LNCAP (cell line): ENCODE measurements at regions not wholly inside any gene's neighbourhood (a gene's known extent, or its start where the extent isn't known, plus 50 kb on each side); places are given as distances from the start of the nearest gene placed in this dataset.

Experiments
- CTCF ChIP-seq: fragments of 450-650 bp; IDR thresholded peaks from 2 replicates; pipeline ENCODE4 v1.5.1; 2017; ENCODE audit warnings: mild to moderate bottlenecking

GRCh38 chr15:26231096-26231495 is 368.0 kb upstream of the ATP10A start:
- no peak for TF ChIP-seq CTCF

GRCh38 chr15:26224266-26224665 is 361.1 kb upstream of the ATP10A start:
- TF ChIP-seq CTCF: no peak

DNA sequence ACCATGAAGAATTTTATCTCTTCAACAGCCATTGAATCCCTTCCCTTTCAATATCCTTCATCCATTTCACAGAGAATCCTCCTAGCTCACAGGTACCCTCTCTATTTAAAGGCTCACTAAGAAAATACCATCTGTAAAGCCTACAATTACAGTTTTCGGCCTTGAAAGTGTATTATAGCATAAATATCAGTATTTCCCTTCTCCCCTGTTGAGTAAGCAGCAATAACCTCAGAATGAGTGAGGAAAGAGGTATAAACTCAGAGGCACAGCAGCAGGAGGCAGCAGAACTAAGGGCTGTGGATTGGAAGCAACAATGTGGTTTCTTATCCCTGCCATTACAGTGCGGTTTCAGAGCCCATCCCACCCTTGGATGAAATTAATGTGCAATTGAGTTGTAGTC is 360.6 kb upstream of the ATP10A start:
- TF ChIP-seq CTCF: no peak

GRCh38 chr15:26222781-26223180 is 359.7 kb upstream of the ATP10A start:
- no peak for TF ChIP-seq CTCF

GRCh38 chr15:26214290-26214689 is 351.2 kb upstream of the ATP10A start:
- TF ChIP-seq CTCF: no peak

GRCh38 chr15:26213427-26213826 is 350.3 kb upstream of the ATP10A start:
- no peak for TF ChIP-seq CTCF

GRCh38 chr15:26212109-26212508 is 349.0 kb upstream of the ATP10A start:
- no peak for TF ChIP-seq CTCF

- TF ChIP-seq CTCF: no peak
These were observed 347.9 kb upstream of the ATP10A start for GRCh38 chr15:26210980-26211379.
